SKM-1 treated with dmso at 0.1 percent for 144 hours (cell line): ENCODE measurements at regions not wholly inside any gene's neighbourhood (a gene's known extent, or its start where the extent isn't known, plus 50 kb on each side); places are given as distances from the start of the nearest gene placed in this dataset.

ENCODE experiments used
- DNase-seq: peaks from one replicate; lab custom pipeline; 2025; ENCODE audit not compliant: unreplicated experiment; lab: John Stamatoyannopoulos, UW

- no peak for DNase-seq
Measured at GRCh38 chr5:167894631-167895472, 396.6 kb upstream of the WWC1 start.

- DNase-seq, result no peak
Measured at GRCh38 chr5:167895899-167896659, 395.4 kb upstream of the WWC1 start.

- no peak for DNase-seq
Measured at GRCh38 chr5:167896814-167897213, 394.6 kb upstream of the WWC1 start.

- DNase-seq, result no peak
Measured at GRCh38 chr5:167897371-167897770, 394.1 kb upstream of the WWC1 start.

- no peak for DNase-seq
Measured at GRCh38 chr5:167898361-167899042, 392.9 kb upstream of the WWC1 start.

- DNase-seq, result no peak
Measured at GRCh38 chr5:167899490-167900070, 391.9 kb upstream of the WWC1 start.

GRCh38 chr5:167900340-167900935 lies 391.0 kb upstream of the WWC1 start:
- DNase-seq, result no peak

GRCh38 chr5:167902298-167902697 lies 389.1 kb upstream of the WWC1 start:
- DNase-seq, result no peak

GRCh38 chr5:167903243-167903642 lies 388.2 kb upstream of the WWC1 start:
- no peak for DNase-seq

GRCh38 chr5:167903659-167904058 lies 387.8 kb upstream of the WWC1 start:
- DNase-seq, result no peak

GRCh38 chr5:167905919-167906853 lies 385.3 kb upstream of the WWC1 start:
- DNase-seq, result no peak

- DNase-seq, result no peak
Measured at GRCh38 chr5:167908606-167909005, 382.8 kb upstream of the WWC1 start.

- DNase-seq, result no peak
Measured at GRCh38 chr5:167912941-167913665, 378.3 kb upstream of the WWC1 start.

GRCh38 chr5:167915237-167915636 lies 376.2 kb upstream of the WWC1 start:
- DNase-seq, result no peak

- no peak for DNase-seq
Measured at GRCh38 chr5:167916261-167916691, 375.2 kb upstream of the WWC1 start.

GRCh38 chr5:167916706-167917105 lies 374.7 kb upstream of the WWC1 start:
- DNase-seq, result no peak

GRCh38 chr5:167918184-167918812 lies 373.1 kb upstream of the WWC1 start:
- no peak for DNase-seq

- no peak for DNase-seq
Measured at GRCh38 chr5:167918813-167919483, 372.5 kb upstream of the WWC1 start.
